Testis (tissue), 2 donors: ENCODE measurements at regions not wholly inside any gene's neighbourhood (a gene's known extent, or its start where the extent isn't known, plus 50 kb on each side); places are given as distances from the start of the nearest gene placed in this dataset.

Experiments
- POLR2A ChIP-seq: fragments of 450-650 bp; IDR thresholded peaks from one replicate; pipeline ENCODE4 v1.6.1; 2017; ENCODE audit warnings: antibody characterized with exemption, mild to moderate bottlenecking, moderate library complexity
- TF ChIP-seq, protein P1 (sequence below), 3 experiments: fragments of 450-650 bp in 2 of 3; fragments of 200-600 bp in 1 of 3; sonication (generic) in 1 of 3; IDR thresholded peaks; one replicate each; pipeline ENCODE4 v1.5.1; 2016 to 2019; ENCODE audit warnings: antibody characterized with exemption in 3 of 3, mild to moderate bottlenecking in 2 of 3, moderate library complexity in 1 of 3

DNA sequence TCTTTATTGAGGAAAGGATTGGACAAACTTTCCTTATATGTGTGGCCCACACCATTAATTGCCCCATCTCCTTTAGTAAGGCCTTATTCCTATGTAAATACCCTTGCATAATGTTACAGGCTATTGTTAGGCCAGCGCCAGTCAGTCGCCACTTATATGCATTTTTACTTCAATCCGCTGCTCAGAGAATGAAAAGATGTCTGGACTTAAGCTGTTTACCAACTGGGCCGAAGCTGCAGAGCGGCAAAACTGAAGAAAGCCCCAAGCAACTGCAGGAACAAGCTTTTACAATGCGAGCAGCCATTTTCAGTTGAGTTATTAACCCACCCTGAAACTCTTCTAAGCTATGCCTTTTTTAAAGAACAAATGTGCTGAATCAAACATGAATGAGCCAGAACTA lies 92.1 kb upstream of the OTX2 start:
- TF ChIP-seq, protein P1, sequence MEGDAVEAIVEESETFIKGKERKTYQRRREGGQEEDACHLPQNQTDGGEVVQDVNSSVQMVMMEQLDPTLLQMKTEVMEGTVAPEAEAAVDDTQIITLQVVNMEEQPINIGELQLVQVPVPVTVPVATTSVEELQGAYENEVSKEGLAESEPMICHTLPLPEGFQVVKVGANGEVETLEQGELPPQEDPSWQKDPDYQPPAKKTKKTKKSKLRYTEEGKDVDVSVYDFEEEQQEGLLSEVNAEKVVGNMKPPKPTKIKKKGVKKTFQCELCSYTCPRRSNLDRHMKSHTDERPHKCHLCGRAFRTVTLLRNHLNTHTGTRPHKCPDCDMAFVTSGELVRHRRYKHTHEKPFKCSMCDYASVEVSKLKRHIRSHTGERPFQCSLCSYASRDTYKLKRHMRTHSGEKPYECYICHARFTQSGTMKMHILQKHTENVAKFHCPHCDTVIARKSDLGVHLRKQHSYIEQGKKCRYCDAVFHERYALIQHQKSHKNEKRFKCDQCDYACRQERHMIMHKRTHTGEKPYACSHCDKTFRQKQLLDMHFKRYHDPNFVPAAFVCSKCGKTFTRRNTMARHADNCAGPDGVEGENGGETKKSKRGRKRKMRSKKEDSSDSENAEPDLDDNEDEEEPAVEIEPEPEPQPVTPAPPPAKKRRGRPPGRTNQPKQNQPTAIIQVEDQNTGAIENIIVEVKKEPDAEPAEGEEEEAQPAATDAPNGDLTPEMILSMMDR (IDR thresholded peaks at IDR 0.05) = no peak
- TF ChIP-seq POLR2A = no peak
